Left lung (tissue), 4 donors: ENCODE measurements at regions not wholly inside any gene's neighbourhood (a gene's known extent, or its start where the extent isn't known, plus 50 kb on each side); places are given as distances from the start of the nearest gene placed in this dataset.
"Not testable (repeated sequence)": the region's sequence is repeated elsewhere in the genome, so short reads cannot be mapped to it uniquely, and the experiment has no call there.

Experiments used
- ATAC-seq: fragments of 200-7000 bp; cut with Tn5 transposase; one replicate; pipeline ENCODE4 v1.9.1; 2020; ENCODE audit warnings: moderate library complexity
- DNase-seq, 4 donors: peaks; one replicate each; pipeline ENCODE4 v3.0.0-alpha.2; 2013 to 2020
- H3K27ac ChIP-seq, 2 donors: fragments of 200-600 bp; sonication (generic) in 1 of 2; one replicate each; pipeline versions ENCODE4 v1.5.0 to v1.8.0; 2020 to 2021
- H3K27me3 ChIP-seq, 2 donors: fragments of 200-600 bp; sonication (generic) in 1 of 2; one replicate each; pipeline versions ENCODE4 v1.5.0 to v1.8.0; 2020 to 2021
- H3K36me3 ChIP-seq, 2 donors: fragments of 200-600 bp; sonication (generic) in 1 of 2; one replicate each; pipeline versions ENCODE4 v1.5.0 to v1.8.0; 2020 to 2021
- H3K4me1 ChIP-seq, 2 donors: fragments of 200-600 bp; one replicate each; pipeline ENCODE4 v1.8.0; 2021
- H3K4me3 ChIP-seq, 2 donors: fragments of 200-600 bp; sonication (generic) in 1 of 2; one replicate each; pipeline versions ENCODE4 v1.5.0 to v1.8.0; 2020 to 2021; ENCODE audit warnings: mild to moderate bottlenecking in 1 of 2
- H3K9me3 ChIP-seq, 2 donors: fragments of 200-600 bp; sonication (generic) in 1 of 2; one replicate each; pipeline versions ENCODE4 v1.5.0 to v1.8.0; 2020 to 2021
- intact Hi-C, 2 donors: fragments of 100-400 bp; cut with DNase I; formaldehyde crosslinking; loops; one replicate each; pipeline versions ENCODE4 v1.11.2 to v1.14.2; 2022
- TF ChIP-seq, protein P1 (sequence below), 2 donors: fragments of 200-600 bp; sonication (generic) in 1 of 2; IDR thresholded peaks; one replicate each; pipeline versions ENCODE4 v1.5.0 to v1.8.0; 2021; ENCODE audit warnings: antibody characterized with exemption in 2 of 2
- donor health status: DM: no; HTN: yes; CAD: no.
- donor health status: DM: no; HTN: no; CAD: no.

DNA sequence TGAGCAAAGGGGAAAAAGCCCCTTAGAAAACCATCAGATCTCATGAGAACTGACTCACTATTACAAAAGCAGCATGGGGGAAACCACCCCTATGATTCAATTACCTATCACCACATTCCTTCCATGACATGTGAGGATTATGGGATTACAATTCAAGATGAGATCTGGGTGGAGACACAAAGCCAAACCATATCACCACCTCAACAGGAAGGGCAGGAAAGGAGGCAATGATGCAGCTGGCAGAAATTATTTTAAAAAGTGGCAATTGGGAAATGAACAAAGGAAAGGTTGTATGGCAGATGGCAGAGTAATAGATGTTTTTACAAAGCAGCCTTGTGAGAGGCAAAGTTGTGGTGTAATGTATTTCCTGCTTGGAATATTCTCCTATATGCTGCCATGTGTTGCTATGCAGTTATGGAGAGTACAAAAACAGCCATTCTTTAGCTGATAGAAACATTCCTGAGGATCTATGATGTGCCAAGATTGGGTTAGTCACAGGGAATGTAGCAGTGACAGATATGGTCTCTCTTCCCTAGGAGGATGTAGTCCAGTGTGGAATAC, 138.8 kb downstream of the SMC2 start:
- TF ChIP-seq, protein P1, sequence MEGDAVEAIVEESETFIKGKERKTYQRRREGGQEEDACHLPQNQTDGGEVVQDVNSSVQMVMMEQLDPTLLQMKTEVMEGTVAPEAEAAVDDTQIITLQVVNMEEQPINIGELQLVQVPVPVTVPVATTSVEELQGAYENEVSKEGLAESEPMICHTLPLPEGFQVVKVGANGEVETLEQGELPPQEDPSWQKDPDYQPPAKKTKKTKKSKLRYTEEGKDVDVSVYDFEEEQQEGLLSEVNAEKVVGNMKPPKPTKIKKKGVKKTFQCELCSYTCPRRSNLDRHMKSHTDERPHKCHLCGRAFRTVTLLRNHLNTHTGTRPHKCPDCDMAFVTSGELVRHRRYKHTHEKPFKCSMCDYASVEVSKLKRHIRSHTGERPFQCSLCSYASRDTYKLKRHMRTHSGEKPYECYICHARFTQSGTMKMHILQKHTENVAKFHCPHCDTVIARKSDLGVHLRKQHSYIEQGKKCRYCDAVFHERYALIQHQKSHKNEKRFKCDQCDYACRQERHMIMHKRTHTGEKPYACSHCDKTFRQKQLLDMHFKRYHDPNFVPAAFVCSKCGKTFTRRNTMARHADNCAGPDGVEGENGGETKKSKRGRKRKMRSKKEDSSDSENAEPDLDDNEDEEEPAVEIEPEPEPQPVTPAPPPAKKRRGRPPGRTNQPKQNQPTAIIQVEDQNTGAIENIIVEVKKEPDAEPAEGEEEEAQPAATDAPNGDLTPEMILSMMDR (IDR thresholded peaks at IDR 0.05) = no peak
- H3K4me1 ChIP-seq = no peaks in the 10 kb centered on the region
- DNase-seq (no peak), ATAC-seq (no peak)
- no peak overlapping the region for H3K27ac ChIP-seq
- H3K36me3 ChIP-seq = no peaks in the 10 kb centered on the region
- intact Hi-C loops = no loop called here
- no peak overlapping the region for H3K4me3 ChIP-seq
- no peaks in the 10 kb centered on the region for H3K27me3 ChIP-seq
- peaks cover 0 to 11% of the 10 kb centered on the region in 2 donors for H3K9me3 ChIP-seq

DNA sequence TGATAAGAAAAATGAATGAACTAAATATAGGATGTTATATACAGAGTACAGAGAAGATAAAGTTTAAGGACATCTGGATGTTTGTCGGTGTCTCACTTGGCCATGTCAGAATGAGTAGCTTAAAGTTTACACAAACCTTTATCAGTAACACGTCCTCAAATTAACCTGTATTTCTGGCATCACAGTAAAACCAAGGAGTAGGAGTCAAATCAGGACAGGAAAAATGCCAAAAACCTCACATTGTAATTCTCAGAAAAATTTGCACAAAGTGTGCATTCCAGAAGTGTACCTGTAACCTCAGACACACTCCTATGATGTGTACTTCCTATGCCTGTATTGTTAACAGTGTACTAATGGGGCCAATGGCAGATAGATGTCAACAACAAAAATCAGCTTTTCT, 139.3 kb downstream of the SMC2 start:
- Histone ChIP-seq H3K4me3 (no peak overlapping the region), H3K4me1 (no peaks in the 10 kb centered on the region), H3K36me3 (no peaks in the 10 kb centered on the region), H3K9me3 (peaks cover 0 to 12% of the 10 kb centered on the region in 2 donors), H3K27me3 (no peaks in the 10 kb centered on the region), H3K27ac (no peak overlapping the region)
- intact Hi-C loops = no loop called here
- no peak for DNase-seq
- ATAC-seq = no peak
- TF ChIP-seq, protein P1 (IDR thresholded peaks at IDR 0.05) = no peak

DNA sequence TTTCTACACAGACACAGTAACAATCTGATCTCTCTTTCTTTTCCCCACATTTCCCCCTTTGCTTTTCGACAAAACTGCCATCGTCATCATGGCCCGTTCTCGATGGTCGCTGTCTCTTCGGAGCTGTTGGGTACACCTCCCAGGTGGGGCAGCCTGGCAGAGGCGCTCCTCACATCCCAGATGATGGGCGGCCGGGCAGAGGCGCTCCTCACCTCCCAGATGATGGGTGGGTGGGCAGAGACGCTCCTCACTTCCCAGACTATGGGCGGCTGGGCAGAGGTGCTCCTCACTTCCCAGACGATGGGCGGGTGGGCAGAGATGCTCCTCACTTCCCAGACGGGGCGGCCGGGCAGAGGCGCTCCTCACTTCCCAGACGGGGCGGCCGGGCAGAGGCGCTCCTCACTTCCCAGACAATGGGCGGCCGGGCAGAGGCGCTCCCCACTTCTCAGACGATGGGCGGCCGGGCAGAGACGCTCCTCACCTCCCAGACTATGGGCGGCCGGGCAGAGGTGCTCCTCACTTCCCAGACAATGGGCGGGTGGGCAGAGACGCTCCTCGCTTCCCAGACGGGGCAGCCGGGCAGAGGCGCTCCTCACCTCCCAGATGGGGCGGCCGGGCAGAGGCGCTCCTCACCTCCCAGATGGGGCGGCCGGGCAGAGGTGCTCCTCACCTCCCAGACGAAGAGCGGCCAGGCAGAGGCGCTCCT, 140.7 kb downstream of the SMC2 start:
- H3K27me3 ChIP-seq, H3K27ac ChIP-seq, H3K4me3 ChIP-seq, intact Hi-C loops, H3K36me3 ChIP-seq, H3K4me1 ChIP-seq, ATAC-seq, DNase-seq: not testable (repeated sequence)
- peaks cover 0 to 12% of the 10 kb centered on the region in 2 donors for H3K9me3 ChIP-seq

DNA sequence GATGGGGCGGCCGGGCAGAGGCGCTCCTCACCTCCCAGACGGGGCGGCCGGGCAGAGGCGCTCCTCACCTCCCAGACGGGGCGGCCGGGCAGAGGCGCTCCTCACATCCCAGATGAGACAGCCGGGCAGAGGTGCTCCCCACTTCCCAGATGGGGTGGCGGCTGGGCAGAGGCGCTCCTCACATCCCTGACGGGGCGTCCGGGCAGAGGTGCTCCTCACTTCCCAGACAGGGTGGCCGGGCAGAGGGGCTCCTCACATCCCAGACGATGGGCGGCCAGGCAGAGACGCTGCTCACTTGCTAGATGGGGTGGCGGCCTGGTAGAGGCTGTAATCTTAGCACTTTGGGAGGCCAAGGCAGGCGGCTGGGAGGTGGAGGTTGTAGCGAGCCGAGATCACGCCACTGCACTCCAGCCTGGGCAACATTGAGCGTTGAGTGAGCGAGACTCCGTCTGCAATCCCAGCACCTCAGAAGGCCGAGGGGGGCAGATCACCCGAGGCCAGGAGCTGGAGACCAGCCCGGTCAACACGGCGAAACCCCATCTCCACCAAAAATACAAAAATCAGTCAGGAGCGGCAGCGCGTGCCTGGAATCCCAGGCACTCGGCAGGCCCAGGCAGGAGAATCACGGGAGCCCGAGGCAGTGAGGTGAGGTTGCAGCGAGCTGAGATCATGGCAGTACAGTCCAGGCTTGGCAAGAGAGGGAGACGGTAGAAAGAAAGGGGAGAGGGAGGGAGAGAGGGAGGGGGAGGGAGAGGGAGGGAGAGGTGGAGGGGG, 141.4 kb downstream of the SMC2 start:
- peak in 1 of 4 donors; percentile 71 for DNase-seq
- intact Hi-C loops, H3K4me1 ChIP-seq, H3K27me3 ChIP-seq, ATAC-seq, H3K4me3 ChIP-seq, H3K27ac ChIP-seq, H3K36me3 ChIP-seq: not testable (repeated sequence)
- peaks cover 0 to 12% of the 10 kb centered on the region in 2 donors for H3K9me3 ChIP-seq

DNA sequence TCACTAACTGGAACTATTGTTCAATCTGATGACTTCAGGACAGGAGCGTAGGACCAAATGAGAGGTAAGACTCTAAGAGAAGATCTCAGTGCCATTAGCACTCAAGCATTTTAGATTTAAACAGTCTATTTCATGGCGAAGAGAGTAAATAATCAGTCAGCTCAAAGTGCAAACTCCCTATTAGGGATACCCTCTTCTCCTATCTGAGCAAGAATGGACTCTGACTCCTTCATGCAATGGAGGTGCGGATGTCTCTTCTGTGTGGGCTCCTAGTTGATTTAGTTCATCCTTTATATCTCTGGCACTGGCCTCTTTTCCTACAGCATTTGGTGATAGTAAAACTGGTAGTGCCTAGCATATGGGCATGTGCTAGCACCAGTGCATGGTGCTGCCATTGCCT, 144.6 kb downstream of the SMC2 start:
- intact Hi-C loops = no loop called here
- TF ChIP-seq, protein P1 (IDR thresholded peaks at IDR 0.05) = no peak
- no peak overlapping the region for H3K27ac ChIP-seq
- H3K4me1 ChIP-seq = no peaks in the 10 kb centered on the region
- DNase-seq = no peak
- H3K4me3 ChIP-seq = no peak overlapping the region
- H3K9me3 ChIP-seq = peaks cover 0 to 12% of the 10 kb centered on the region in 2 donors
- no peak for ATAC-seq
- H3K27me3 ChIP-seq = no peaks in the 10 kb centered on the region
- no peaks in the 10 kb centered on the region for H3K36me3 ChIP-seq

DNA sequence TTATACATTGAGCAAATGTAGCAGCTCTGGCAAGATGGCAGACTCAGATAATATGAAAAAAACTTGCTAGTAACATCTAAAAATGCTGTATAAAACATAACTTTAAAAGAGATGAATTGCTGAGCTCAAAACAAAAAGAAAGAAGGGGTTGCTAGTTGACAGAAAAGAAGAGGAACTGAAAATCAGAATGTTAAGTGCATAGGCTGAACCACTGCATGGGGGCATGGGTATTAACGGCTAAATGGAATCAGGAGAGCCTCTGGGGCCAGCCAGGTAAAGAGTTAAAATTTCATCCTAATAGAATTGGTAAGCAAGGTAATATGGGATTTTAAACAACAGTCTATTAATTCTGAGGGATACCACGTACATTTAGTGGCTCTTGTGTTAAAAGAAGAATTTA, 146.8 kb downstream of the SMC2 start:
- Histone ChIP-seq H3K27me3 (no peaks in the 10 kb centered on the region), H3K27ac (no peak overlapping the region), H3K4me1 (no peaks in the 10 kb centered on the region), H3K4me3 (no peak overlapping the region), H3K36me3 (no peaks in the 10 kb centered on the region), H3K9me3 (peaks cover 0 to 5% of the 10 kb centered on the region in 2 donors)
- TF ChIP-seq, protein P1 (IDR thresholded peaks at IDR 0.05) = no peak
- intact Hi-C loops = no loop called here
- DNase-seq = no peak
- no peak for ATAC-seq
